Natural killer cell (primary cell): ENCODE measurements at regions not wholly inside any gene's neighbourhood (a gene's known extent, or its start where the extent isn't known, plus 50 kb on each side); places are given as distances from the start of the nearest gene placed in this dataset.

ENCODE experiments used
- ATAC-seq, 3 donors: fragments of 150-1000 bp in 2 of 3; fragments of 200-7000 bp in 1 of 3; cut with Tn5 transposase; 1 replicate in 1 of 3; 2 replicates in 2 of 3; pipeline ENCODE4 v1.10.0; 2021; ENCODE audit warnings: mild to moderate bottlenecking in 2 of 3, moderate library complexity in 2 of 3
- DNase-seq, 2 donors: peaks; one replicate each; pipeline versions ENCODE4 v3.0.0 to v3.0.0-alpha.2; 2013 to 2021; ENCODE audit warnings: mixed read lengths in 1 of 2
- H3K27ac ChIP-seq: one replicate; pipeline ENCODE4 v1.5.1; 2013; ENCODE audit warnings: mild to moderate bottlenecking, low read length
- H3K27me3 ChIP-seq: one replicate; pipeline ENCODE4 v1.6.1; 2013; ENCODE audit warnings: low read length; ENCODE audit not compliant: control insufficient read depth, insufficient read depth
- H3K36me3 ChIP-seq: one replicate; pipeline ENCODE4 v1.6.1; 2013; ENCODE audit warnings: low read length; ENCODE audit not compliant: control insufficient read depth, insufficient read depth
- H3K4me1 ChIP-seq: one replicate; pipeline ENCODE4 v1.6.1; 2013; ENCODE audit warnings: low read length; ENCODE audit not compliant: control insufficient read depth, insufficient read depth
- H3K4me3 ChIP-seq: one replicate; pipeline ENCODE4 v1.5.1; 2013; ENCODE audit warnings: low read length
- H3K9me3 ChIP-seq: one replicate; pipeline ENCODE4 v1.6.1; 2013; ENCODE audit warnings: low read length; ENCODE audit not compliant: control insufficient read depth, insufficient read depth
- H3K27ac Mint-ChIP-seq, 2 donors: one replicate each; pipeline ENCODE4 v1.8.0; 2022; ENCODE audit warnings: mild to moderate bottlenecking in 2 of 2, mixed read lengths in 2 of 2, moderate library complexity in 1 of 2
- H3K27me3 Mint-ChIP-seq, 2 donors: one replicate each; pipeline ENCODE4 v1.8.0; 2022; ENCODE audit warnings: low read depth in 2 of 2, mixed read lengths in 2 of 2
- H3K36me3 Mint-ChIP-seq: one replicate; pipeline ENCODE4 v1.8.0; 2022; ENCODE audit warnings: mixed read lengths
- H3K4me1 Mint-ChIP-seq, 2 donors: one replicate each; pipeline ENCODE4 v1.8.0; 2022; ENCODE audit warnings: mixed read lengths in 2 of 2
- H3K4me3 Mint-ChIP-seq: one replicate; pipeline ENCODE4 v1.8.0; 2022; ENCODE audit warnings: mild to moderate bottlenecking, moderate library complexity, mixed read lengths
- H3K9me3 Mint-ChIP-seq, 2 donors: one replicate each; pipeline ENCODE4 v1.8.0; 2022; ENCODE audit warnings: mixed read lengths in 2 of 2
- CTCF ChIP-seq: fragments of 200-600 bp; IDR thresholded peaks from one replicate; pipeline ENCODE4 v1.8.0; 2022; ENCODE audit warnings: antibody characterized with exemption
- WGBS: methylation state at CpG from one replicate; pipeline ENCODE4 v1.1.7; 2013; ENCODE audit warnings: missing lambda C conversion rate; ENCODE audit not compliant: insufficient coverage; 5-methylcytosine and 5-hydroxymethylcytosine counted together
- intact Hi-C: fragments of 100-400 bp; cut with micrococcal nuclease; formaldehyde crosslinking; loops from one replicate; pipeline ENCODE4 v1.14.2; 2022

GRCh38 chr2:57711991-57712390 is 334.6 kb upstream of the VRK2 start:
- H3K4me3 Mint-ChIP-seq = no peak overlapping the region
- DNase-seq = no peak
- Histone ChIP-seq H3K9me3 (no peaks in the 10 kb centered on the region), H3K36me3 (no peaks in the 10 kb centered on the region), H3K27ac (no peak overlapping the region), H3K4me1 (no peaks in the 10 kb centered on the region), H3K4me3 (no peak overlapping the region), H3K27me3 (no peaks in the 10 kb centered on the region)
- no peaks in the 10 kb centered on the region for H3K27me3 Mint-ChIP-seq
- no peak for TF ChIP-seq CTCF
- H3K9me3 Mint-ChIP-seq = no peaks in the 10 kb centered on the region
- H3K4me1 Mint-ChIP-seq = no peaks in the 10 kb centered on the region
- intact Hi-C loops = no loop called here
- no peak for ATAC-seq
- H3K27ac Mint-ChIP-seq = no peak overlapping the region
- no peaks in the 10 kb centered on the region for H3K36me3 Mint-ChIP-seq
- WGBS = 82% methylated on average over 1 of the region's 1 CpG

DNA sequence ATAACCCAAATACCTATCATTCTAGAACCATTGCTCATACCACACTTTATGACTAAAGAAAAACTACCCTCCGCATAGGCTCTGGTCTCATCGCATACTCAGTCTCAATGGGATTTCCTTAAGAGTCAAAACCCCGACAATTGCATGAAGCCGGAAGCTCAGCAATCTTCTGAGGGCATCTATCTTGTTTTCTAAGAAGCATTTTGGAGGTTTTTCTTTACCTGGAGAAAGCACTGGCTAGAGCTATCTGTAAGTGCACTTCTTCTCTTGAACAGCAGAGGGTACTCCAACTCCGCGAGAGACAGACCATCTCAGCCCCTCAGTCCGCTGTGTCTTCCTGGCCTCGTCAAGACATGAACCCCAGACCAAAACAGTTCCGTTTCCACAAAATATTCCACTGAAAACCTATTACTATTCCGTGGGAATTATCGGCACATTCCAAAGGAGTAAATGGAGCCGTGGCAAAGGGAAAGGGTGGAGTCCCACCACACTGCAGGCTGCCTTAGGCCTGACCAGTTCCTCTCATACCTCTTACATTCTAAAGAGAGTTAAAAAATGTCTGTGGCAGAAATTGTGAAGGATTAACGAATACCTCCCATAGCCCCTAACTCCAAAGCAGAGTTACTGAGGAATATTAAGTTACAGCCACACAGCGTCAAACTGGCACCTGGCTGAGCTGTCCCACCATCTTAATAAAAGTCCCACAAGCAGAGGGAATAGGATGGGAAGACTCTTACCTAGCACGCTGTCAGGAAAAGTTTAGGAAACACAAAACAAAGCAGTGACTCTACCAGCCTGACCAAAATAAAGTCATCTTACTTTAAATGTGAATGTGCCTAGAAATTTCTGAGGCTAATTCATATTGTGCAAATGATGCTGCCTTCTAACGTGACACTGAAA is 325.6 kb upstream of the VRK2 start:
- WGBS = 29% methylated on average over 11 of the region's 16 CpGs
- DNase-seq = peak in 1 of 2 donors; percentile 54
- H3K9me3 Mint-ChIP-seq = no peaks in the 10 kb centered on the region

GRCh38 chr2:57725337-57725947 is 321.2 kb upstream of the VRK2 start:
- Histone ChIP-seq H3K4me1 (no peaks in the 10 kb centered on the region), H3K36me3 (no peaks in the 10 kb centered on the region), H3K4me3 (no peak overlapping the region), H3K9me3 (no peaks in the 10 kb centered on the region), H3K27ac (no peak overlapping the region), H3K27me3 (no peaks in the 10 kb centered on the region)
- no peak for TF ChIP-seq CTCF
- ATAC-seq = no peak
- no peak overlapping the region for H3K27ac Mint-ChIP-seq
- no peak for DNase-seq
- intact Hi-C loops = no loop called here
- H3K4me1 Mint-ChIP-seq = peaks cover 0 to 5% of the 10 kb centered on the region in 2 donors
- H3K36me3 Mint-ChIP-seq = no peaks in the 10 kb centered on the region
- H3K9me3 Mint-ChIP-seq = no peaks in the 10 kb centered on the region
- 92% methylated on average over 5 of the region's 5 CpGs for WGBS
- no peaks in the 10 kb centered on the region for H3K27me3 Mint-ChIP-seq
- H3K4me3 Mint-ChIP-seq = no peak overlapping the region

More for the DNA sequence above, 325.6 kb upstream of the VRK2 start:
- no peaks in the 10 kb centered on the region for H3K36me3 ChIP-seq
- no peaks in the 10 kb centered on the region for H3K36me3 Mint-ChIP-seq
- no peaks in the 10 kb centered on the region for H3K27me3 Mint-ChIP-seq
- H3K27me3 ChIP-seq = no peaks in the 10 kb centered on the region
- no peak overlapping the region for H3K27ac Mint-ChIP-seq
- no peaks in the 10 kb centered on the region for H3K4me1 ChIP-seq
- no peaks in the 10 kb centered on the region for H3K9me3 ChIP-seq
- intact Hi-C loops = no loop called here
- ATAC-seq = peak; percentile 55 to 66 (median 59)
- H3K4me1 Mint-ChIP-seq = peaks cover 0 to 5% of the 10 kb centered on the region in 2 donors
- H3K27ac ChIP-seq = no peak overlapping the region
- no peak overlapping the region for H3K4me3 Mint-ChIP-seq
- no peak for TF ChIP-seq CTCF
- no peak overlapping the region for H3K4me3 ChIP-seq
